OCI-LY3 (cell line): ENCODE measurements at regions not wholly inside any gene's neighbourhood (a gene's known extent, or its start where the extent isn't known, plus 50 kb on each side); places are given as distances from the start of the nearest gene placed in this dataset.

ENCODE experiments used
- CTCF ChIP-seq: fragments of 200-600, 300-600 bp; sonication (generic); IDR thresholded peaks from 2 replicates; pipeline ENCODE4 v1.5.1; 2014; ENCODE audit warnings: antibody characterized with exemption, low read length, low read depth
- EZH2phosphoT487 ChIP-seq: fragments of 200-600 bp; shearing (Covaris generic); IDR thresholded peaks from 2 replicates; pipeline ENCODE4 v1.6.1; 2018; ENCODE audit warnings: antibody characterized with exemption, mixed run types, low read depth

DNA sequence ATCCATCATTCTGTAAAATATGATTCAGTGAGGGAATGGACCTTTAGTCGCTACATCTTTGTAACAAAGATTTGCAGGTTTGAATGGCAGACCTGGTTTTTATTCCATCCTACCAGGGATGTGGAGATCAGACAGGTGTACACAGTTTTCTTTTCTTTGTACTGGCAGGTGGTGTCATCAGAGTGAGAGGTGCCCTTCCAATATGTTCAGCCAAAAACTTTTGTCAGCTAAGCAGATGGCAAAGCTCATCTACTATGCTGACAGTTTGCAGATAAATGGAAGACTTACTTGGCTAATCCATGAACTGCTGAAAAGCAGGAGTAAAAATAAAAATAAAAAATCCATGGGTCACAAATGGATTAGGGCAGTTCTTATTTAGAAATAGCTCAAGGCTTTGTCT lies 185.5 kb upstream of the DOK6 start:
- TF ChIP-seq CTCF (no peak), EZH2phosphoT487 (no peak)
